ENCODE measurements at regions not wholly inside any gene's neighbourhood (a gene's known extent, or its start where the extent isn't known, plus 50 kb on each side); places are given as distances from the start of the nearest gene placed in this dataset.

DNA sequence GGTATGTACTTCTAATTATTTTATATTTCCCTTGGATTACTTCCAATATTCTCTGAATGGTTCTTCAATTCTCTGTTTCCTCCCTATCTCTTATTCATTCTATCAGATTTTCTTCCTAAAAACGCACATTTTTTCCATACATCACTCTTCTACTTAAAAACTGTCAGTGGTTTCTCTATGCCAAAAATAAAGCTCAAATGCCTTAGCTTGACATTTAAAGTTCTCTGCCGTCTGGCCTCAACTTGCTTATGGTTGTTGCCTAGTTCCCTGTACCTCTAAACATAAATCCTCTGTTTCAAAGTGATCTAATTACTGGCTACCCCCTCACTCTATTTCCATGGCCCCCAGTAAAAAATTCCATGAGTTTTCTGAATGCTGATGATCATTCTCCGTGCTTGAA, 671.0 kb upstream of the ADGRL2 start:
- DNase-seq (ENCODE audit: low read depth in 2 of 3, low spot score in 2 of 3): no peak

DNA sequence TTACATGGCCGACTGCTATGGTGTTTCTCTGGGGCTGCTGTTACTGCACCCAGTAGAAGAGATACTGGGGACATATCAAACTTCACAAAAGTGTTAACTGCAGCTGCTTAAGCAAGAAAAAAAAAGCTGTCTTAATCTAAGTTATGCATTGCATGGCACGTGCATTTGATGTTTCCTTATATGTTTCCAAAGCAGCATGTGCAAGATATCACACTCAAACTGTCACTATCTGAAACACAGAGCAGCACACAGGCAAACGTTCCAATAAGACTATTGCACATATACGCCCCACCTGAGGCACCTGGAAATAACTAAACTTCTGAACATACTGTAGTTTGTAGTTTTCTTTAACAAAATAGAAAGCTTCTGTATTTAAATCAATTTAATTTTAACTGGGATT, 671.4 kb upstream of the ADGRL2 start:
- no peak for DNase-seq (ENCODE audit: low read depth in 2 of 3, low spot score in 2 of 3)

DNA sequence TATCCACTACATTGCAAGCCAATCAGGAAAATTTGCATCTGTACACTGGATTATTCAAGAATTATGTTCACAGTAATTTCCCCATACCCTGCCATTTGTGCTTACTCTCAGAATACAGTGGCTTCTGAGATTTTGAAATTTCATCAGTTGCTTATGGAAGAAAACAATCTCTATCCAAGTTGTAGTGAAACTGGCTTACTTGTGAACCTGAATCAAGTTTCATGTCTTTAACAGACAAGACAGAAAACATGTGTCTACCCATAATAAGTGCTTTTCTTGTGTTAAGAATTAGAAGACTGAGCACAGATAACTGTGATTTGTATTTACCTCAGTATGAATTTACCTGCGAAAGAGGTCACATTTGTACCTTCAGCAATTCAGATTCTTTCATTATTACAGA, 672.7 kb upstream of the ADGRL2 start:
- no peak for DNase-seq (ENCODE audit: low read depth in 2 of 3, low spot score in 2 of 3)

DNA sequence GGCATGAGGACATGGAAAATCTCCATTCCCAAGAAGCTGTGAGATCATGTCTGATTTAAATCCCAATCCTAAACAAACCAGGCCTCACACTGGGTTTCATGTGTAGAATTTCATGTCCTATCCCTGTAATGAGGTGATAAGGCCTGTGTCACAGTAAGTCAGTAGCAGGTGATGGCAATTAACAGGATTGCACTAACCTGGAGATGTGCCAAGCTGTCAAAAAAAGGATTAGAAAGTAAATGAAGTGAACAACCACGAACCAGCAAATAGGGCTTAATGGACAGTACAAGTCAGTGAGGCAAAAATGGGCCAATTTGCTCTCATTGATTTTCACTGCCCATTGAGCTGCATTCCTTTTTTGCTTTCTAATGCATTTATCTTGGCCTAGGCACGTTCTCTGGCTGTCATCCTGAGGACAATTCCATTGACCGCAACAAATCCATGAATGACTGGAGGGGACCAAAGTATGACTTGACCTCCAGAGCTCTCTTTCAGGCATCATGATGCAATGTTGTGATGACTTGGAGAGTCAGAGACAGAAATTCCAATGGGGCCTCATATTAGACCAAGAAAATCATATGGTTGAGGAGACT, 673.6 kb upstream of the ADGRL2 start:
- no peak for DNase-seq (ENCODE audit: low read depth in 2 of 3, low spot score in 2 of 3)

DNA sequence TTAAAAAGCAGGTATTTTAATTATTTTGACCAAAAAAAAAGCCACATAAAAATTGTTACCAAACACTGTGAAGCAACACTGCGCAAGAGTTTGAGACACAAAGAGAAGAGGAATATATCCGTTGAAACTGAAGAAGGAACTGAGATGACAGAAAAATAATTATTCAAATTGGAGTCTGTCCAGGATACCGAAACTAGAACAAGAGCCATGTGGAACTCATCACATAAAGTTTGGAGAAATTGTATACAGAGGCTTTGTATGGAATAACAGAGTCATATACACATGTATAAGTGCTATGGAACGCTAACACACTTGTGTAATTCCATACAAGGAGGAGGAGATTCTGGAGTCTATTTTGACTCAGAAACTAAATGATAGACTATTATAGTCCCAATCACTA, 675.1 kb upstream of the ADGRL2 start:
- DNase-seq (ENCODE audit: low read depth in 2 of 3, low spot score in 2 of 3): no peak

DNA sequence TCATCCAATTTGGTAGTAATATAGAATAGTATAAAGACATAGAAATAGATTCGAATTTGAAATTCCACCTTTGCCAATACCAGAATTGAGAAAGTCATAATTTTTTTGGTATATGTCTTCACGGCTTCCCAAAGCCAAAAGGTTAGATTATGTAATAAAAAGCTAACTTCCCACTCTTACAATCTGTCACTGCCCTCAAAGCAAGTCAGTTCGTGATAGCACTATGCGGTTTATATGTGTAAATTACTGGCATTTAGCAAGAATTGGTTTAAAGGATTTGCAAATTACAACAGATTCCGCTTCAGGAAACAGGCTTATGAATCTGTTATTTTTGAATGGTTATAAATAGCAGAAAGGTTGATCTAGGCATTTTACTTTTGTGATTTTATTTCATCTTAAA, 679.4 kb upstream of the ADGRL2 start:
- no peak for DNase-seq (ENCODE audit: low read depth in 2 of 3, low spot score in 2 of 3)

DNA sequence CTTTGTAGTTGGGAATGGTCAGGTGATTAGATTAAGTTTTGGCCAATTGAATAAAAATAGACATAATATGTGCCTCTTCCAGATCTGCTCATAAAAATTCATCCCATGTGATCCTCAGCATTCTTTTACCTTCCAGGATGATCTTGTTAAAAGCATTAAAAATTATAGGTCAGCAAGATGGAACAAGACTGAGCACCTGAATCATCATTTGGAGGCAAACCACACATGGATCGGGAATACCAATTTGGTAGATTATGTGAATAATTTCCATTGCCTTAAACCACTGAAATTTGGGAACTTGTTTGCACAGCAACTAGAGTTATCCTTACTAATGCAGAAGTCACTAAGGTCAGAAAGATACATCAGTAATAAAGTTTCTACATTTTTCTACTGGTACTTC, 681.4 kb upstream of the ADGRL2 start:
- DNase-seq (ENCODE audit: low read depth in 2 of 3, low spot score in 2 of 3): no peak

DNA sequence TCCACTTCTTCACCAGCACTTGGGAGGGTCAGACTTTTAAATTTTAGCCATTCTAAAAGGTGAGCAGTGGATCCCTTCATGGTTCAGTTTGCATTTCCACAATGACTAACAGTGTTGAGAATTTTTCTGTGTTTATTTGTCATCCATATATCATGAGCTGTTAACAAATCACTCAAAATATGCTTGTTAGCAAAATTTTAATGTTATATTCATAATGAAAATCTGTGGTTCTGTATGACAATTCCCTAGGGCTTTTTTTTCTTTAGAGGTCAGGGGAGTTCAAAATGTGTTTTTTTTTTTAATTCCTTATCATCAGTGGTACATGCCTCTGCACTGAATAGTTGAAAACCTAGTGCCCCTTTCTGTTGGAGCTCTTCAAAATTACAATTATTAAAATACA, 682.2 kb upstream of the ADGRL2 start:
- DNase-seq (ENCODE audit: low read depth in 2 of 3, low spot score in 2 of 3): no peak

DNA sequence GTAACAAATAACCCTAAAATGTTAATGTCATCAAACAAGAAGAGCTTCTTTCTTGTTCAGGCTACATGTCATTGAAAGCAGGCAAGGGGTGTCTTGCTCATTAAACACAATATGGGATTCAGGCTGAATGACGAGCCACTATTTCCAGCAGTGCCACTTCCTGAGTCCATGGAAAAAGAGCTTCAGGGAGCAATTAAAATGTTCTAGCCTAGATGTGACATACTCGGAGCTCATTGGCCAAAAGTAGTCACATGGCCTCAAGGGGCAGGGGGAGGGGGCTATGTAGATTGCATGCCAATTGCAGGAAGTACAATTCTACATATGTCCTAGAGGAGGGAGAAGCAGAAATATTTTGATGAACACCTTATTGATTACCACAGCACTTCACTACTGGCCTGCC, 685.3 kb upstream of the ADGRL2 start:
- DNase-seq (ENCODE audit: low read depth in 2 of 3, low spot score in 2 of 3): no peak

DNA sequence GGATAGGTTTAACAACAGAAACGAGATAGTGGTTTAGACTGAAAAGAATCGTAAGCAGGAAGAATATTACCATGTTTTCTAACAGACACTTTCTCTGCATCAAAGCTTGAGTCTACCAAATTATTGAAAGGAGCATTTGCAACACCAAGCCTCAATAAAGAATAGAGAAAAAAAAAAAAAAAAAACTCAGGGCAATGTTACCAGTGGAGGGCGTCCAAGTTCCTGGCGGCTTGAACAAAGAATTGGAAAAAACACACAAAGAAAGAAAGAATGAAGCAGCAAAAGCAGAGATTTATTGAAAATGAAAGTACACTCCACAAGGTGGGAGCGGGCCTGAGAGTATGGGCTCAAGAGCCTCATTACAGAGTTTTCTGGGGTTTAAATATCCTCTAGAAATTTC, 686.5 kb upstream of the ADGRL2 start:
- no peak for DNase-seq (ENCODE audit: low read depth in 2 of 3, low spot score in 2 of 3)

DNA sequence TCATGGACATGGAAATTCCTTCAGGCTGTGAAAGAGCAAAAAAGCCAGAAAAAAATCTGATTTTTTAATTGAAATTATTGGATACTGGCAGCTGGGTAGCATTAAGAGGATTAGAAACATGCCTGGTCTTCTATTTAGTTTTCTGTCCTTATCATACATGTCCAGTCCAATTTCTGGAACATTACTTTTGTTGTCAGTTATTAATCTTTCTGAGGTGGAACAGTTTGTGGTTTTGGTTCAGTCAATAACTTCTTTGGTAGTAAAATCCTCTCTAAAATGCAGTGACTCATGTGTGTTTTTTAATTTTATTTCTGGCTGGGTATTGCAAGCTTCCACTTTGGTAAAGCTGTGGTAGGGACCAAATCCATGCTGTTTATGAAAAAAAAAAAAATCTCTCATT, 687.0 kb upstream of the ADGRL2 start:
- no peak for DNase-seq (ENCODE audit: low read depth in 2 of 3, low spot score in 2 of 3)

DNA sequence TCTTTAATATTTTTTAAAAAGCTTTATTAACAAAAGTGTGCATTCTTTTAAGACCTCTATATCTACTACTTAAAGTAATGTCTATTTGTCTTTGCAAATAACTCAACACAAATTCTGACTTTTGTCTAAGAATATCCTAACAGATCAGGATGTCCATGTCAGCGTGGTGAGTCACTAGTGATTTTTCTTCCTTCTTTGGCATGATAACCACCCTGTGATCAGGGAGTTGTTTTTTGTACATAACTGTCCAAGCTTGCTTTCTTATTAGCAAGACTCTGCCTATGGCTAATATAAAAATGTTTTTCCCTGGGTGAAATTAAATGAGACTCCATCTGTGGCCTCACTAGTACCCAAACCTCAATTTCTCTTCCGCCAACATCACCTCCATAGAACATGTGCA, 688.9 kb upstream of the ADGRL2 start:
- DNase-seq (ENCODE audit: low read depth in 2 of 3, low spot score in 2 of 3): no peak

DNA sequence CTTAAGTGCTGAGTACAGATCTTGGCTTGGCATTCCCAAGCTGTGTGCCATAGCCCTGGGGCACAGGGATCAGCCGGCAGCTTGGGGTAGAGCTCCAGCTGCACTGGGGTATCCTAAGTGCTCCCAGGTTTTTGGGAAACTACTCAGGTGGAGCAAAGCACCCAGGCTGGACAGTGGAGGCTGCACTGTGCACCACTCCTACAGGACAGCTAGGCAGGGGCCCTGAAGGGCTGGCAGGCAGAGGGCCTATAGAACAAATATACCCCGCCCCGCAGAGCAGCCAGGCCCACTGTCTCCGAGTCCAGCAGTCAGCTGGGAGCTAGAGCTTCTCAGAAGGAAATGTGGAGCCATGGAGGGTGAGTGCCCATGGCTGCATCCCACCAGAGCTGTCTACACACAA, 691.7 kb upstream of the ADGRL2 start:
- no peak for DNase-seq (ENCODE audit: low read depth in 2 of 3, low spot score in 2 of 3)

DNA sequence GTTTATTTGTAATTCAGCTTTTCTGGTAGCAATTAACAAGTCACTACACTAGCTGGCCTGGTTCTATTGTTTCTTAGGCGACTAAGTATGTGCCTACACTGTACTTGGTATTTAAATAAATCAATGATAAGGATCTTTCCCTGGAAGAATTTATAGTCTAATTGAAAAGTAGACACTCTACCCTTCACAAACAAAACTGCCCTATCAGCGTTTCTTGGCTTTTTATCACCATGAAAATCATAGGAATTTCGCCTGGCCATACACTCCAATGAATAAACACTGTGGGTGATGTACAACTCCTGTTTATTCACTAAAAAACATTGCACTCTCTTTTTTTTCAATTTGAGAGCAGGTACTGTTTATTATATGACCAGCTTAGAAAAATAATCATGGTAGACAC, 702.9 kb upstream of the ADGRL2 start:
- DNase-seq (ENCODE audit: low read depth in 2 of 3, low spot score in 2 of 3): no peak

DNA sequence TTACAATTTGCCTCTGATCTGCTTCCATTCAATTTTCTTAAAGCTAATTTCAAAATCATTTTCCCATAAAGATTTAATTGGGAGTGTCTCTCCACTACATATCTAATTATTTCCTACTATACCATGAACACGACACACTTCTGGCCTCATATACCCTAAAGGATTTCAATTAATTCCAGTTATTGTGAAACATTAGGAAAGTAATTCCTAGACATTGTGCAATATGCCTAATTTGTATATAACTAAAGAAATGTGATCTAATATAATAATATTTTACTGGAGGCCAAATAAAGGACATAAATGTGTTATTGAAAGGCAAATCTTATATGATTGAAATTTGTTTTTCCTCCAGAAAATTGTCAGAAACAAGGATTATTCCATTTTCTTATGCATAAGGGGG, 727.2 kb upstream of the ADGRL2 start:
- no peak for DNase-seq (ENCODE audit: low read depth in 2 of 3, low spot score in 2 of 3)

DNA sequence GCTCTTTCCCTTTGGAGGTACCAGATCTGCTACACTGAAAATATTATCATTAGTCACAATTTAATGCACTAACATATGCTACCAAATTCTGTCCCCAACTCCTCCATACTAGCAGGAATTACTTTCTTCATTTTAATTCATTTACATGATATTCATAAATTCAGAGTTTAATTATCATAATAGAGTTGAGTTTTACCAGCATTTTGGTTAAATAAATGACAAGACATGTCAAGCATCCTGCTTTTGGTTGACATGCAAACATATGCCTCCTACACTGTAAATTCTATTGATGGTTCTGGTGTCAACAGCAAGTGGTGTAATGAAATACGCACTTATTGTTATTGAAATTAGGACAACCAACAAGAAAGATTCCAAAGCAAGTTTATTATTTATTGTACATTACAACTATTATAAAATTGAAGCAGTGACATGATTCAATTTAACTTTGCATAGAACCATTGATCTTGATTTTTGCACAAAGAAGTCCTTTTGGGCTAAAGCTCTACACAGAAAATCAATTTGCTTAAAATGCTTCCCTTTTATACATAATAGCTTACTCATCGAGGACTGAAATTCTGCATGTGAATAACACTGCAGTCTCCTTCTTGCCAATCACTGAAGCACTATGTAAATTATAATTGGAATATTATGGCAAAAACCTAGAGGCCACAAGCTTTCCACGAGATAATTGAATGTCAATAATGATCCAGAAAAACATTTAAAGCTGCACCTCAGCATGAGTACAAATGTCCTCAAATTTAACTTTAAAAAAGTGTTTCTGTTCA, 728.6 kb upstream of the ADGRL2 start:
- DNase-seq (ENCODE audit: low read depth in 2 of 3, low spot score in 2 of 3): no peak

DNA sequence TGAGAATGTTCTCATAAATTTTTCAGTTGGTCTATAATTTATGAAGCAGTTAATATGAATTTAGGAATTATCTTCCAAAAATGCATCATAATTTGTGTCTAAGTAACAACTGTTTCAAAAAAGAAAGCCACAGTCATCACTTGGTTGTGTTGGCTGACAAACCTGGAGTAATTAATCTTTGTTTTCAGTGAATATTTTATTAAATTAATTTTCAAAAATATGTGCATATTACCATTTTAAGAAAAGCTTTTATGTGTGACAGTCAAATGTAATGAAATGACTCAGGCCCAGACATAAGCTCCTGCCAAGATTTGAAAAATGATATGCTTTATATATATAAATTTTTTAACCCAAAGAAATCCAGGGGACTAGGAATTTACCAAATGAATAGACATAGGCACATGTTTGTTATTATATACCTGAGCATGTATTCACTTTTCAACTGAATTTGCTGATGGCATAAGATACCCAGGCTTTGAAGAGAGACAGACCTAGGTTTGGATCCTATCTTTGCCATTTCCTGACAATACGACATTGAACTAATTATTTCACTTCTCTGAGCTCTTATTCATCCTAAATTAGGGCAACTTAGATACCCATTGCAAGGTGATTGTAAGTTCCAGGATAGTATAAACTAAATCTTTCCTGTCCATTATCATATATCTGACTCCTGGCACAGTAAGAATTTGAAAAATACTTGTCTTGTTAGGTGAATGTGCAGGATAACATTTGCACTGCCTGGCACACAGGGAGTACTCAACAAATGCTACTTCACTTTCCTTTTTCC, 729.5 kb upstream of the ADGRL2 start:
- DNase-seq (ENCODE audit: low read depth in 2 of 3, low spot score in 2 of 3): no peak

DNA sequence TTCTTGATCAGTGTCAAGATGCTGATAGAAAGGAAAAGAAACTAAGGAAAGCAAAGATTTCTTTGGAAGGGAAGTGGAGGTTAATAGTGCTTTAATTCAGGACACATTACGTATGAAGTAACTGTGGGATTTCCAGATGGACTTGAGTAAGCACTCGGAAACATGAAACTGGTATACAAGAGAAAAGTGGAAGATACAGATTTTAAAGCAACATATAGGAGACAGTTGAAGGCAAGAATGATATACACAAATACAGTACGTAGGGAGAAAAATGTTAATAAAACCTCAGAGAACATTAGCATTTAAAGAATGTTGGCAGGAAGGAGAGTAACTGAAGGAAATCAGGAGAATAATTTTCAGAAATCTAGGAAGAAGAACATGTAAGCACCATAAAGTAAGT, 730.9 kb upstream of the ADGRL2 start:
- DNase-seq (ENCODE audit: low read depth in 2 of 3, low spot score in 2 of 3): no peak

DNA sequence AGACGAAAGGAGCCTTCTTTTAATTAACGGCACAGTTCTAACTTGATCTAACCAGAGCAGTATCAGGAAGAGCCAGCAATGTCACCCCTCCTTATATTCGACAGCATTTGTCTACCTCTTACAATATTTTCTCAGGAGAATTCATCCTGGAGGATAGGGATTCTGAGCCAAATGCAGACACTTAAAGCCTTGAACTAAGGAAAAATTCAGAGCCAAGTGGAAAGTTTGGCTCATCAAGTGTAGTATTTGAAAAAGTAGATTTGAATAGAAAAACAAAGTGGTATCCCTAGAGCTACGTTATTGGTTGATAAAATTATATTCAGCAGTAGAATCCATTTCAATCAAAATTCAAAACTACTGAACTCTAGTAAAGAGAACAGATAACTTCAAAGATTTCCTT, 732.0 kb upstream of the ADGRL2 start:
- no peak for DNase-seq (ENCODE audit: low read depth in 2 of 3, low spot score in 2 of 3)

DNA sequence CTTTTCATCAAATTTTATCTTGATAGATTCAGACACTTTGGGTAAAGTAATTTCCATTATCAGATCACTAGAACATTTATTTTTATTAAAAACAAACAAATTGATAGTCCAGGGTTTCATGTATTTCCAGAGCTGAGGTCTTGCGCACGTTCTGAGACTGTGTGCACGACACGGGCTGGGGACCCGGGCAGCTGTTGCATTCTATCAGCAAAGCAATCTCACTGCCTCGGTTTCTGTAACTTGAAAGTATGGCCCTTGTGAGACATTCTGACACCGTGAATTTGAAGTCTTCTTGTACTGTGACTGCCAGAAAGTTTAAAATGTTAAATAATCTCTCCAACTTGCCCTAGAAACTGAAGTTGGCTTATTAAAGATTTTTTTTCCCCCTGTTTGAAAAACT, 746.9 kb upstream of the ADGRL2 start:
- DNase-seq (ENCODE audit: low read depth in 2 of 3, low spot score in 2 of 3): no peak

DNA sequence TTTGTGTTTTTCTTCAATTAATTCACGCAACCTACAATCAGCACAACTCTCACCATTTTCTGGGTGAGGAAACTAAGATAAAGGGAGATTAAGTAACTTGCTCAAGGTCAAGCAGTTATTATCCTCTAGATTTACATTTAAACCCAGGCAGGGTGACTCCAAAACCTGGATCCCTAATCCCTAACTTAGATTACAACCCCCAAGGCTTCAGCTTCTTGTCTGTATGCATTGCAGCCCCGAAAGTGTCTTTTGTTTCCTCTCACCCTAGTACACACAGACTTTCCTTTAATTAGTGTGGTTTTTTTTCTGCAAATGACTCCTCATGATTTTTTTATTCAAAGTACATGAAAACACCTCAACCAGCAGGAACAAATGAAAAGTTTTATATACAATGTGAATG, 748.6 kb upstream of the ADGRL2 start:
- DNase-seq (ENCODE audit: low read depth in 2 of 3, low spot score in 2 of 3): no peak

DNA sequence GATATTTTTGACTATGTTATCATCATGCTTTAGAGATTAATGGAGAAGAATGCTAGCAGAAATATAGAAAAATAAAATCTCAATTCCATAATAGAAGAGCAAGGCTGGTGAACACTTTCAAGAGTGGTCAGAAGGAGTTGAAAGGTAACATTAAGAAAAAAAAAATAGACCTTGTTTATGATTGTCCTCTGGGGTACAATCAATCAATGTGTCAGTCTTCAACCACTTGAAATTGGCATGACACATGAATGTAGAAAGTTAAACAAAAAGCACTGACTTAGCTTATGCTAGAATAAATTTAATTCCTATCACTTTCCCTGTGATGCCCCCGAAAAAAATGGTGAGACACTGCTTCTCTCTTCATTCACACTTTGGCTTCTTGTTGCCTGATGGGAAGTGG, 750.3 kb upstream of the ADGRL2 start:
- DNase-seq (ENCODE audit: low read depth in 2 of 3, low spot score in 2 of 3): no peak
